ENCODE measurements at regions not wholly inside any gene's neighbourhood (a gene's known extent, or its start where the extent isn't known, plus 50 kb on each side); places are given as distances from the start of the nearest gene placed in this dataset.
"Not testable (repeated sequence)": the region's sequence is repeated elsewhere in the genome, so short reads cannot be mapped to it uniquely, and the experiment has no call there.

GRCh38 chr1:112817555-112818373 lies 102.6 kb upstream of the PPM1J start:
- Histone ChIP-seq H3K27ac (no peak overlapping the region), H3K4me3 (no peak overlapping the region), H3K36me3 (no peaks in the 10 kb centered on the region), H3K27me3 (no peaks in the 10 kb centered on the region), H3K9me3 (no peaks in the 10 kb centered on the region), H3K4me1 (no peaks in the 10 kb centered on the region)
- 78% methylated on average over 7 of the region's 7 CpGs for WGBS
- TF ChIP-seq CTCF (IDR thresholded peaks at IDR 0.05): no peak
- no peak for TF ChIP-seq POLR2A (IDR thresholded peaks at IDR 0.05)
- TF ChIP-seq POLR2AphosphoS5 (IDR thresholded peaks at IDR 0.05): no peak
- no peak for TF ChIP-seq EP300 (IDR thresholded peaks at IDR 0.05)
- DNase-seq (ENCODE audit: low spot score in 2 of 2): no peak

- Histone ChIP-seq H3K4me3 (no peak overlapping the region), H3K9me3 (no peaks in the 10 kb centered on the region), H3K36me3 (no peaks in the 10 kb centered on the region), H3K27ac (no peak overlapping the region), H3K27me3 (no peaks in the 10 kb centered on the region), H3K4me1 (no peaks in the 10 kb centered on the region)
- no peak for DNase-seq (ENCODE audit: low spot score in 2 of 2)
- no peak for TF ChIP-seq EP300 (IDR thresholded peaks at IDR 0.05)
- TF ChIP-seq POLR2AphosphoS5 (IDR thresholded peaks at IDR 0.05): no peak
- no peak for TF ChIP-seq POLR2A (IDR thresholded peaks at IDR 0.05)
- TF ChIP-seq CTCF (IDR thresholded peaks at IDR 0.05): no peak
- WGBS: 97% methylated on average over 5 of the region's 5 CpGs
Measured at GRCh38 chr1:112815376-112815775, 100.2 kb upstream of the PPM1J start.

GRCh38 chr1:112814645-112815044 lies 99.5 kb upstream of the PPM1J start:
- H3K27ac ChIP-seq; H3K36me3 ChIP-seq; DNase-seq (ENCODE audit: low spot score in 2 of 2); H3K4me3 ChIP-seq; H3K27me3 ChIP-seq; H3K4me1 ChIP-seq; H3K9me3 ChIP-seq: not testable (repeated sequence)
- 90% methylated on average over 8 of the region's 8 CpGs for WGBS

GRCh38 chr1:112808861-112809684 lies 93.9 kb upstream of the PPM1J start:
- Histone ChIP-seq H3K27ac (no peak overlapping the region), H3K27me3 (no peaks in the 10 kb centered on the region), H3K36me3 (no peaks in the 10 kb centered on the region), H3K4me3 (no peak overlapping the region), H3K4me1 (peaks cover 3% of the 10 kb centered on the region), H3K9me3 (no peaks in the 10 kb centered on the region)
- 20% methylated on average over 8 of the region's 8 CpGs for WGBS
- DNase-seq (ENCODE audit: low spot score in 2 of 2): peak in 1 of 2 donors; percentile 72
- peak in 1 of 2 donors; percentile 88 for TF ChIP-seq CTCF (IDR thresholded peaks at IDR 0.05)
- TF ChIP-seq EP300 (IDR thresholded peaks at IDR 0.05): no peak

GRCh38 chr1:112807999-112808398 lies 92.9 kb upstream of the PPM1J start:
- H3K9me3 ChIP-seq: no peaks in the 10 kb centered on the region
- H3K4me1 ChIP-seq: peaks cover 3% of the 10 kb centered on the region
- no peaks in the 10 kb centered on the region for H3K36me3 ChIP-seq
- no peaks in the 10 kb centered on the region for H3K27me3 ChIP-seq
- DNase-seq (ENCODE audit: low spot score in 2 of 2): no peak
- 80% methylated on average over 3 of the region's 3 CpGs for whole genome bisulfite sequencing
- TF ChIP-seq CTCF (IDR thresholded peaks at IDR 0.05): no peak
- H3K4me3 ChIP-seq: no peak overlapping the region
- H3K27ac ChIP-seq: no peak overlapping the region

Data from suprapubic skin (tissue), 4 donors.